NT2/D1 (cell line): ENCODE measurements at regions not wholly inside any gene's neighbourhood (a gene's known extent, or its start where the extent isn't known, plus 50 kb on each side); places are given as distances from the start of the nearest gene placed in this dataset.

Experiments used
- SUZ12 ChIP-seq: IDR thresholded peaks from 2 replicates; pipeline ENCODE4 v1.6.1; 2011; ENCODE audit not compliant: insufficient read length, insufficient read depth; ENCODE audit errors: extremely low read depth
- YY1 ChIP-seq: IDR thresholded peaks from 2 replicates; pipeline ENCODE4 v1.6.1; 2011; ENCODE audit not compliant: insufficient read length, insufficient read depth

GRCh38 chr1:104266612-104267011, 516.9 kb downstream of the AMY1C start:
- TF ChIP-seq SUZ12 (no peak), YY1 (no peak)
